Skeletal muscle tissue (tissue), 3 donors: ENCODE measurements at regions not wholly inside any gene's neighbourhood (a gene's known extent, or its start where the extent isn't known, plus 50 kb on each side); places are given as distances from the start of the nearest gene placed in this dataset.

Source experiments
- H3K27ac ChIP-seq: one replicate; pipeline ENCODE4 v1.7.0; 2013; ENCODE audit warnings: mild to moderate bottlenecking, low read depth, low read length, inconsistent platforms
- H3K27me3 ChIP-seq, 3 donors: one replicate each; pipeline ENCODE4 v1.7.0; 2013; ENCODE audit warnings: low read length in 3 of 3; ENCODE audit not compliant: control insufficient read depth in 3 of 3, insufficient read depth in 3 of 3
- H3K36me3 ChIP-seq, 3 donors: one replicate each; pipeline ENCODE4 v1.7.0; 2013; ENCODE audit warnings: low read length in 3 of 3; ENCODE audit not compliant: control insufficient read depth in 3 of 3, insufficient read depth in 3 of 3
- H3K4me1 ChIP-seq, 3 donors: one replicate each; pipeline ENCODE4 v1.7.0; 2013; ENCODE audit warnings: low read length in 3 of 3, mild to moderate bottlenecking in 3 of 3; ENCODE audit not compliant: control insufficient read depth in 3 of 3, insufficient read depth in 3 of 3
- H3K4me3 ChIP-seq, 3 donors: one replicate each; pipeline ENCODE4 v1.7.0; 2013; ENCODE audit warnings: low read length in 3 of 3
- H3K9ac ChIP-seq, 3 donors: one replicate each; pipeline ENCODE4 v1.7.0; 2013; ENCODE audit warnings: low read length in 3 of 3, mild to moderate bottlenecking in 3 of 3, moderate library complexity in 2 of 3, low read depth in 1 of 3
- H3K9me3 ChIP-seq, 3 donors: one replicate each; pipeline ENCODE4 v1.7.0; 2013; ENCODE audit warnings: low read length in 3 of 3; ENCODE audit not compliant: control insufficient read depth in 3 of 3
- donor health status: Osteomylitis.

DNA sequence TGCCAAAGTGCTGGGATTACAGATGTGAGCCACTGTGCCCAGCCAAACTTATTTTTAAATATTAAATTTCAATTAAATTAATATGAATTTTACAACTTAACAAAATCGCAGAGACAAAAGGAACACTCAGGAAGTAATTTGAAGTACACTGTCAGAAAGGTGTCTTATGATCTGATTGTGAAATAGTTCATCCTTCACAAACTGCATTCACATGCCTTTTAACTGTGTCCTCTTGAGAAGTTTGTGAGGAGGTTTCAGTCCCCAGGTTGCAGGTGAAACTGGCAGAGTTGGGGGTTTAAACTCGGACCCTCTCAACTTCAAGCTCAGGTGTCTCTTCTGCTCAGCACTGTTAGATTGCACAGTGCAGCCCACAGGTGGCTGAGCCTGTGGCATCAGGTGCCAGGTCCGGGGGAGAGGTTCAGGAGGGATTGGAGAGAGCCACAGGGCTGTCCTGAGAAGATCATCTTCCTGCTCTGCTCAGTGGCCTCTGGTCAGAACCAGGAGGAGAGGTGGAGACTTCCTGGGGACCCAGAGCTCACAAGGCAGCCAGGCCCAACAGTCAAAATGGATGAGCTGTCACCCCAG lies 152.3 kb upstream of the RAB4A start:
- Histone ChIP-seq H3K36me3 (no peaks in the 10 kb centered on the region), H3K4me1 (peaks cover 2 to 4% (median 3%) of the 10 kb centered on the region in 3 donors), H3K27ac (no peak overlapping the region), H3K9me3 (no peaks in the 10 kb centered on the region), H3K9ac (no peak overlapping the region), H3K4me3 (no peak overlapping the region), H3K27me3 (peaks cover 0 to 4% (median 0%) of the 10 kb centered on the region in 3 donors)

DNA sequence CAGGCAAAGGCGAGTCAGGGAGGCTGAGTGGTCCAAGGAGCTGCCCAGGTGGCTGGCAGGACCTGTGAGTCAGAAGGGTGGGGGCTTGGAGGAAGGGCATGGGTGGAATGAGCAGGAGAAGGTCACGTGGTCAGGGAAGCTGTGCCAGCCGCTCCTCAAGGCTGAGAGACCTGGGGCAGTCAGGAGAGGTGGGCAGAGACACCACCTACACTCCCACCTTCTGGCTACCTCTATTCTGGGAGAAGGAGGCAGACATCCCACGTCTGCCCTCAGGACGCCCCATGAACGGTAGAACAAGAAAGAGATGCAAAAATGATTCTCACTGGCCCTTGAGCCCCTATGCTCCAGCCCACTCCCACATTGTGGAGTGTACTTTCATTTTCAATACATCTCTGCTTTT lies 151.8 kb upstream of the RAB4A start:
- peaks cover 0 to 4% (median 0%) of the 10 kb centered on the region in 3 donors for H3K27me3 ChIP-seq
- H3K4me3 ChIP-seq: no peak overlapping the region
- H3K9ac ChIP-seq: no peak overlapping the region
- no peak overlapping the region for H3K27ac ChIP-seq
- H3K4me1 ChIP-seq: peaks cover 2 to 4% (median 3%) of the 10 kb centered on the region in 3 donors
- no peaks in the 10 kb centered on the region for H3K9me3 ChIP-seq
- no peaks in the 10 kb centered on the region for H3K36me3 ChIP-seq

DNA sequence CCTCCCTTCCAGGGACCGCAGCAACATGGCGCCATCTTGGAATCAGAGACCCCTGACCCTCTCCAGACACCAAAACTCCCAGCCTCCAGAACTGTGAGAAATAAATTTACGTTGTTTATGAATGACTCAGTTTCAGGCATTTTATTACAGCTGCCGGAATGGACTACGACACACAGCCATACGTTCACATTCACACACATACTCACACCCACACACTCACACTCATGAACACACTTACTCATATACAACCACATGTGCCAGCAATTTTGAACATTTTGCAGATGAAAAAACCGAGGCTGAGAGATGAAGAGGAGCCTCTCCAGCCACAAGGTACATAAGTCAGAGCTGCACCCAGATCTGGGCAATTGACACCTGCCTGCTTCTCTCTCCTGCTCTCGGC lies 151.0 kb upstream of the RAB4A start:
- Histone ChIP-seq H3K9ac (no peak overlapping the region), H3K4me3 (no peak overlapping the region), H3K27me3 (peaks cover 0 to 4% (median 4%) of the 10 kb centered on the region in 3 donors), H3K9me3 (no peaks in the 10 kb centered on the region), H3K36me3 (no peaks in the 10 kb centered on the region), H3K4me1 (peaks cover 2 to 4% (median 3%) of the 10 kb centered on the region in 3 donors), H3K27ac (no peak overlapping the region)

DNA sequence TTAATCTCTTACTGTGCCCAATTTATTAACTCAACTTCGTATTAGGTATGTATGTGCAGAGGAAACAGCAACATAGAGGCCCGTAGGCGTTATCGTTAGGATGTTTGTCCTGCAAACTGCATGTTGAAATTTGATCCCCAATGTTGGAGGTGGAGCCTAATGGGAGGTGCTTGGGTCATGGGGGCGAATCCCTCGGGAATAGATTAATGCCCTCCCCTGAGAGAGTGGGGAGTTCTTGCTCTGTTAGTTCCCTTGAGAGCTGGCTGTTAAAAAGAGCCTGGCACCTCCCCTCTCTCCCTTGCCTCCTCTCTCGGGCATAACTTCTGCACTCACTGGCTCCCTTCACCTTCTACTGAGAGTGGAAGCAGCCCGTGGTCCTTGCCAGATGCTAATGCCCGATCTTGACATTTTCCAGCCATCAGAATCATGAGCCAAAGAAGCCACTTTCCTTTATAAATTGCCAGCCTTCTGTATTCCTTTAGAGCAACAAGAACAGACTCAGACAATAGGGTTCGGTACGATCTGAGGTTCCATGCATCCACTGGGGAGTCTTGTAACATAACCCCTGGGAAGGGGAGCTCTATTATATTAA lies 149.0 kb upstream of the RAB4A start:
- H3K4me1 ChIP-seq: peaks cover 2 to 4% (median 3%) of the 10 kb centered on the region in 3 donors
- H3K9ac ChIP-seq: no peak overlapping the region
- H3K9me3 ChIP-seq: no peaks in the 10 kb centered on the region
- no peak overlapping the region for H3K4me3 ChIP-seq
- H3K36me3 ChIP-seq: no peaks in the 10 kb centered on the region
- peaks cover 0 to 4% (median 4%) of the 10 kb centered on the region in 3 donors for H3K27me3 ChIP-seq
- no peak overlapping the region for H3K27ac ChIP-seq

DNA sequence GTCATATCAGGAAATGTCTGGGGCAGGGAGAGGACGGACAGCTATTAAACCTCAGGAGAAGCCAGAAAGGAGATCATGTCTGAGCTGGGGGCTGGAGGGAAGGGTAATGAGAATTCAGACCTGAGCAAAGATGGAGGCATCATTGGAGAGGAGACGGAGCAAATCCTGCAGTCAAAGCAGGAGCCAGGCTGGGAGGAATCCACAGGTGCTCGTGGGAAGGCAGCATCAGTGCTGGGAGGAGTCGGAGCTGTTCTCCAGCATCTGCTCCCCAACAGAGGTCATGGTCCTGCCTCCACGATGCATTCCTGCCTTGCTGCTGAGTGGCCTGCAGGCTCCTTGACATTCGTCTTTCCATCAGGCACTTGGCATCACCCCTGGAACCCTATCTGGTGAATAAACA lies 148.3 kb upstream of the RAB4A start:
- H3K27me3 ChIP-seq: peaks cover 0 to 4% (median 4%) of the 10 kb centered on the region in 3 donors
- H3K4me1 ChIP-seq: peaks cover 2 to 4% (median 3%) of the 10 kb centered on the region in 3 donors
- no peaks in the 10 kb centered on the region for H3K36me3 ChIP-seq
- no peaks in the 10 kb centered on the region for H3K9me3 ChIP-seq
- H3K27ac ChIP-seq: no peak overlapping the region
- no peak overlapping the region for H3K4me3 ChIP-seq
- no peak overlapping the region for H3K9ac ChIP-seq

DNA sequence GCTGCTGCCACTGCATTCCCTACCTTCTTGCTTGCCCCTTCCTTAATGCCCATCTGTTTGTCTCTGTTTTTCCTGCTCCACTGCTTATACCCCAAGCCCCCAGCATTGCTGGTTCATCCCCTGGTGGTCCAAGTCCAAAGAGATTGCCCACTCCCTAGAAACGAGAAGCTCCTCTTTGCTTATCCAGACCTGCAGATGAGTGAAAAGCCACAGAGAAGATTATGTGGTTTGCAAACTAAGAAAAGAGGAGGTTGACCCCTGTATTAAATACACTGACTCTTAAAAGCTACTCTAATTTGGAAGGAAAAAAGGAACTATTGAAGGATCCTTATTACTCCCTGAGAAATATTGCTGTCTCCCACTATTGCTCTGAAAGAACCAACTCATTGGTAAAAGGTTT lies 146.8 kb upstream of the RAB4A start:
- H3K4me1 ChIP-seq: no peaks in the 10 kb centered on the region
- no peak overlapping the region for H3K9ac ChIP-seq
- H3K27me3 ChIP-seq: peaks cover 0 to 4% (median 4%) of the 10 kb centered on the region in 3 donors
- no peak overlapping the region for H3K4me3 ChIP-seq
- H3K36me3 ChIP-seq: no peaks in the 10 kb centered on the region
- H3K27ac ChIP-seq: no peak overlapping the region
- H3K9me3 ChIP-seq: no peaks in the 10 kb centered on the region

DNA sequence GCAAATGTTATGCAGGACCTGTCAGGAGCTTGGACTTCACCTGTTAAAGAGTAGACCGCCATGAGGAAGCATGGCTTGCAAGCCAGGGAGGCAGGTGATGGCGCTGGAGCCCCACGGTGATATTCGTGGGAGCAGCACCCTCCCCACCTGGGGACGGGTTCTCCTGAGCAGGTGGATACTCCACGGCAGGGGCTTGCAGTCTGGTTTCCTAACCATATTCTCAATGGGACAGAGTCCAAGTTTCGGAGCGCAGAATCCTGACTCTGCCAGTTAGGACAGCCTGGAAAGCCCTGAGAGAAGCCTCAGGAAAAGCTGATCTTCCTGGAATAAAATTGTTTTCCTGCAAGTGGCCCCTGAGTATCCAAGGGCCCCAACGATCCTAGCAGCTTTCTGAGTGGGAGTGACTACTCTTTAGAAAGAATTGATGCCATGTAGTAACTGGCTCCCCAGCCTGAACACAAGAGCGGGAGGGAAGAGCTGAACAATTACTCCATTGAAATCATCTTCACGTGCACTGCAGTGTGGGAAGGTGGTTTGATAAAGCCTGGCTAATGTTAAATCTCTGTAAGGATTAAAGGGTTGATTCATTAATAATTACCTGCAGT lies 146.3 kb upstream of the RAB4A start:
- no peaks in the 10 kb centered on the region for H3K36me3 ChIP-seq
- no peak overlapping the region for H3K9ac ChIP-seq
- no peak overlapping the region for H3K4me3 ChIP-seq
- no peaks in the 10 kb centered on the region for H3K9me3 ChIP-seq
- H3K4me1 ChIP-seq: peaks cover 0 to 2% (median 0%) of the 10 kb centered on the region in 3 donors
- no peak overlapping the region for H3K27ac ChIP-seq
- H3K27me3 ChIP-seq: peaks cover 0 to 4% (median 4%) of the 10 kb centered on the region in 3 donors

DNA sequence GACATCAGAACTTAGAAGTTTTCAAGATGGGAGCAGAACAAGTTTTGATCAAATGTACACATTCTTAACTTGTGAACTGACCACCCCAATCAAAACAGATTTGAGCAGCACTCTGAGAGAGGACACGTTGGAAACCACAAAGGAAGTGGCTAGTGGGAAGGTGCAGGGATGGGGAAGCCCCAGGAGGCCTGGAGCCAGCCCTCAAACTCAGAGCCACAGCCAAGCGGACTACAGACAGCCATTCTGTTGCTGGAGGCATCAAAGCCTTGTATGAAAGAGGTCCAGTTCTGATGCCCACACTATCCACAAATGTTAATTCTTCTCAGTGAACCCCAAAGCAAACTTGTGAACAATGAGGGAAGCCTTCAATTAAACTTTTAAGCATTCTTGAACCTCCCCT lies 143.6 kb upstream of the RAB4A start:
- H3K27me3 ChIP-seq: peaks cover 4 to 10% (median 4%) of the 10 kb centered on the region in 3 donors
- no peak overlapping the region for H3K4me3 ChIP-seq
- no peaks in the 10 kb centered on the region for H3K9me3 ChIP-seq
- H3K4me1 ChIP-seq: peaks cover 0 to 10% (median 0%) of the 10 kb centered on the region in 3 donors
- H3K27ac ChIP-seq: no peak overlapping the region
- no peak overlapping the region for H3K9ac ChIP-seq
- no peaks in the 10 kb centered on the region for H3K36me3 ChIP-seq

DNA sequence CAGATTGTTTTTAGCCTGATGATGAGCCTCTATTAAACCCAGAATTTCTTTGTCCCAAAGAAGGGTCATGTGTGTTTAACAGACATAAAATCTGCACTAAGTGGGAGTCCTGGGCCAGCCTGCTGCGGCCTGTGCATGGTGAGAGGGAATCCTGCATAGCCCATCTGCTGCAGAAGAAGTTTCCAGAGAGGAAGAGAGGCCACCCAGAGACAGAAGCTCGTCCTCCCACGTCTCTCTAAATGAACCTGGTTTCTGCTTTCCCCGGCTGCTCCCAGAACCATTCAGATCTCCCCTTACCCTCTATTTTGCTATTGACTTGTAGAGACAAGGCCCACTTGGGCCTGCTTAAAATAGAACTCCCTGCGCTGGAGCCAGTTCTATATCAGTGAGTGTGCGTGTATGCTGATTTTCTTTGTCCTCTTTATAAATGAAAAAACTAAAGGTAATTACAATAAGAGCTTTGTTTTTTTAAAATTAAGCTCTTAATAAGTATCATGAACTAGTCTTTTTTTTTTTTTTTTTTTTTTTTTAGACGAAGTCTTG lies 142.8 kb upstream of the RAB4A start:
- Histone ChIP-seq H3K36me3 (no peaks in the 10 kb centered on the region), H3K9me3 (no peaks in the 10 kb centered on the region)

More for the DNA sequence above, 142.8 kb upstream of the RAB4A start:
- Histone ChIP-seq H3K27me3 (peaks cover 0 to 10% (median 4%) of the 10 kb centered on the region in 3 donors), H3K9ac (no peak overlapping the region), H3K4me3 (no peak overlapping the region), H3K27ac (no peak overlapping the region), H3K4me1 (peaks cover 0 to 10% (median 0%) of the 10 kb centered on the region in 3 donors)
